GM18508 (cell line): ENCODE measurements at regions not wholly inside any gene's neighbourhood (a gene's known extent, or its start where the extent isn't known, plus 50 kb on each side); places are given as distances from the start of the nearest gene placed in this dataset.
A peak's percentile ranks its signal among the peaks of the same experiment; 100 is the strongest.
"Not testable (repeated sequence)": the region's sequence is repeated elsewhere in the genome, so short reads cannot be mapped to it uniquely, and the experiment has no call there.

Source experiments
- ATAC-seq: cut with Tn5 transposase; IDR thresholded peaks from one replicate; pipeline ENCODE4 v1.9.1; 2021; ENCODE audit warnings: moderate number of reproducible peaks; ENCODE audit not compliant: insufficient read depth, unreplicated experiment

- ATAC-seq: no peak
These were observed 52.5 kb upstream of the WDFY3 start for GRCh38 chr4:85018983-85019382.

DNA sequence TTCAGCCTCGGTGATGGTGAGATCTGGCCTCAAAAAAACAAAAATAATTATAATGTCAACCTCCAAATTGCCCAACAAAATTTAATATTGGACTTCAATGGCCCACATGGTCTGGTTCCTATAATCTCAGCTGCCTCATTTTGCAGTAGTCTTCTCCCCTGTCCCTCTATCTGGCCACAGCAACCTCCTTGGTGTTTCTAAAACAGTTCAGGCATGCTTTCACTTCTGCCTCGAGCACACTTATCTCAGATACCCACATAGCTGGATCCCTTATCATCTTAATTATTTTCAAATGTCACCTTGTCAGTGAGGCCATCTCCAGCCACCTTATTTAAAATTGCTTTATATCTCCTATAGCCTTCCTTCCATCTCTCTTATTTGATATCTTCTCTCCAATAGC lies 52.9 kb upstream of the WDFY3 start:
- no peak for ATAC-seq

- ATAC-seq: no peak
These were observed 58.2 kb upstream of the WDFY3 start for GRCh38 chr4:85024671-85025070.

DNA sequence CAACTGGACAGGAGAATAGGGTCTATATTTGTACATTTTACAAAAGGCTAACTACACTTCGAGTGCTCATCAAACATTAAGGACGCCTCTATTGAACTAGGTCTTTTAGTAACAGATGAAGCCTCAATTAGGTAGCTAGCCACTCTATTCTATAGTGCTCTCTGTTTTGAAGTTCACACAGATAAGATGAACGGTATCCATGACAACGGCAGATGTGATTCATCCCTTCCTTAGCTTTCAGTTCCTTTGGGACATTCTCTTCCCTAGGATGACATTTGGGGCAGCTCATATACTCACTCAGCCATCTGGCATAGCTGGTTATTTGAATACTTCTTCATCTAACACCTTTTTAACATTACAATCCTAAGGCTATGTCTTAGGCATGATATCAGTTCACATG lies 62.4 kb upstream of the WDFY3 start:
- ATAC-seq: no peak

- no peak for ATAC-seq
These were observed 63.0 kb upstream of the WDFY3 start for GRCh38 chr4:85029453-85029852.

DNA sequence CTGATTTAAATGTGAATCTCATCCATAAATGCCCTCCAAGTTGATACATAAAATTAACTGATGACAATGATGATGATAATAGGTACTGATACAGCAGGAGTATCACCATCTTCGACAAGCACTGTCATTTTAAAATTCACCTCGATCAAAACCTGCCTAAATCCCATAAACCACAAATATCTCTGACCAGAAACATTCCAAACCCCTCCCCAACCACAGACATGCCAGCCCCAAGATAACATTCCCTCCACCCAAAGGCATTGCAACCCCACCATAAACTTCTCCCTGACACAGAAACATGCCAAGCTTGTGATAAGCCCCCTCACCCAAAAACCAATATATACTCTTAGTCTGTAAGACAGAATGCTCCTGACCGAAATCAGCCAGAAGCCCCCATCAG lies 63.7 kb upstream of the WDFY3 start:
- no peak for ATAC-seq

GRCh38 chr4:85033838-85034237 lies 67.3 kb upstream of the WDFY3 start:
- ATAC-seq: not testable (repeated sequence)

GRCh38 chr4:85039526-85039925 lies 73.0 kb upstream of the WDFY3 start:
- ATAC-seq: no peak

GRCh38 chr4:85043812-85044496 lies 77.5 kb upstream of the WDFY3 start:
- not testable (repeated sequence) for ATAC-seq

- no peak for ATAC-seq
These were observed 84.2 kb upstream of the WDFY3 start for GRCh38 chr4:85050736-85051135.

DNA sequence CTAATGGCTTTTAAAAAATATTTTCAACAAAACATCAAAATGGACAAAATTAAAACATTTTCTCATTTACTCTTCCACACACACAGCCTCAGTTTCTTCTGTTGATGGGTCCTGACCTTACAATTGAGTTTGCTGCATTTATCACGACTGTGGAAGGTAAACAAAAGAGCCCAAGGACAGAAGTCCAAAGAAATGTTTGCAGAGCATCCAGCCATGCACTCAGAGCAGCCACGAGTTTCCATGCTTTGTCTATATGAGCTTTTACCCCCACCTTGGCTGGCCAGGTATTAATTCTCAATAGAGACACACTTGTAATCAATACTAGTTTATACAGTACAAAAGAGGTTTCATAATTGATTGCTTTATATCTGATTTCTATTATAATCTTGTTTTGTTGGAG lies 85.0 kb upstream of the WDFY3 start:
- ATAC-seq: no peak

- ATAC-seq: not testable (repeated sequence)
These were observed 88.4 kb upstream of the WDFY3 start for GRCh38 chr4:85054925-85055324.

DNA sequence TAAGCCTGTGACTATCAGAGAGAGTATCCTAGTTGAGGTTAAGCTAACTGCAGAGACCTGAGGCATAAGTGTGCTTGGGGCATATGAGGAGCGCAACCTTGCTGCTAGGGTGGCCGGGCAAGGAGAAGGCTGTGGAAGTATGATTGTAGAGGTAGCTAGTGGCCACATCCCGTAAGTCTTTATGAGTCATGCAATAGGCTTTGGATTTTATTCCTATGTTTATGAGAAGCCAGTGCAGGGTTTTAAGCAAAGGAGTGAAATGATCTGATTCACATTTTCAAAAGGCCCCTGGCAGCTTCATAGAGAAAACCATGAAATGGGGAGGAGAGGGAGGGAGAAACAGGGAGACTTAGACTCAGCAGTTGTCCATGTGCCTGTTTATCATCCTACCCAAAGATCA lies 92.1 kb upstream of the WDFY3 start:
- no peak for ATAC-seq

DNA sequence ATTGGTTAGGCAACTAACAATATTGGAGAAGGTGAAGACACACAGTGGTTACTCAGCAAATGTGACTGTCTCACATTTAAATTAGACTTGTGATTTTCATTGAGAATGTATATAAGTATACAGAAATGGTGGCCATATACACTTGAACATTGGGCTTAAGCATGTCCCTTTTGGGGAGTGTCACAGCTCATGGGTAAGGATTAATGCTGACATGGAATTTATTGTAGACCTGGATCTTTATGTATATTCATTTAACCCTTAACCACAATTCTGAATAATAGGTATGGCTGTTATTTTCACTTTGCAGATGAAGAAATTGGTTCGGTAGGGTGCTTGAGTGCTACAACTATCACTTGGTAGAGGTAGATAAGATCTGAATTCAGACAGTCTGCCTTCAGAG lies 95.5 kb upstream of the WDFY3 start:
- ATAC-seq: no peak

- ATAC-seq: no peak
These were observed 96.0 kb upstream of the WDFY3 start for GRCh38 chr4:85062466-85062865.

GRCh38 chr4:85067342-85067741 lies 100.9 kb upstream of the WDFY3 start:
- no peak for ATAC-seq

- no peak for ATAC-seq
These were observed 111.5 kb upstream of the WDFY3 start for GRCh38 chr4:85078016-85078415.

GRCh38 chr4:85081196-85081595 lies 114.7 kb upstream of the WDFY3 start:
- no peak for ATAC-seq

GRCh38 chr4:85084371-85085094 lies 118.0 kb upstream of the WDFY3 start:
- peak; percentile 68 for ATAC-seq

DNA sequence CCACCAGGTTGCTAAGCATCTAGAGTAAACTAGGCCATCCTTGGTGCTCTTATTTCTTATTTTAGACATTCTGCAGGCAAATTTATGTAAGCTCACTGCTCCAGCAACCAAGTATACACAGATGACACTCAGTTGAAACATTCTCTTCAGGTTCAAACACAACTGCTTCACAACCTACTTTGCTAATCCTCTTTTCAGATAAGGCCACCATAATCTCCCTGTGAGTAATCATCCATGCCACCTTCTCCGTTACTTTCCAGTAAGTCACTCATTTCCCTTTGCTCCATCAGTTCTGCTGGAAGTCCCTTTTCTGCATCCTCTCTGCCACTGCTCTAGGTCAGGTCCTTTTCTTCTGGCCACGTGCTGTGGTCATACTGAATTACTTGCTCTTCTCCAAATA lies 120.2 kb upstream of the WDFY3 start:
- no peak for ATAC-seq

DNA sequence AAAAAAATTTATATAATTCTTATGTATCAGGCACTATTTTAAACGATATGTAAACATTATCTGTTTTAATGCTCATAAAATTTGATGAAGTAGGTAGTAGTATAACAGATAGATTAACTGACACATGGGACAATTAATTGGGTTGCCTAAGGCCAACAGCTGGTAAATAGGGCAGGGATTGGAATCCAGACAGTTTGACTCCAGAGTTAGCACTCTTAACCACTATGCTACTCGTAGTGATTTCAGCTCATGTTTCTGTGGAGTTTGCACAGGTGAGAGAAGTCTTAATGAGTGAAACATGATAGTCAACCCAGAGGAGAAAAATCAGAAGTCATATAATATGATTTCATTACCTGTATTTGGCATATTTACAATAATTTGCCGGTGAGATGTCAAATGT lies 126.0 kb upstream of the WDFY3 start:
- ATAC-seq: no peak

DNA sequence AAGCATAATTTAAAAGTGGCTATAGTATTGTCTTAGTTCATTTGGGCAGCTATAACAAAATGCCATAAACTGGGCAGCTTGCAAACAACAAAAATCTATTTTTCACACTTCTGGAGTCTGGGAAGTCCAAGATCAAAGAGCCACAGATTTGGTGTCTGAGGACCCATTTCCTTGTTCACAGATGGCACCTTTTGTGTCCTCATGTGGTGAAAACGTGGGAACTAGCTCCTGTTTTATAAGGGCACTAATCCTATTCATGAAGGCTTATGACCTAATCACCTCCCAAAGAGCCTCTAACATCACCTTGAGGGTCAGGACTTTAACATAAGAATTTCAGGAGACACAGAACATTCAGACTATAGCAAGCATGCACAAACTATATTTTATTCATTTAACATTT lies 126.5 kb upstream of the WDFY3 start:
- no peak for ATAC-seq
